ENCODE measurements at regions not wholly inside any gene's neighbourhood (a gene's known extent, or its start where the extent isn't known, plus 50 kb on each side); places are given as distances from the start of the nearest gene placed in this dataset.
A peak's percentile ranks its signal among the peaks of the same experiment; 100 is the strongest.

GRCh38 chr12:111209811-111210210 is 159.1 kb downstream of the PHETA1 start:
- ATAC-seq (no peak), DNase-seq (no peak)
- Mint-ChIP-seq H3K27ac (no peak overlapping the region), H3K36me3 (no peaks in the 10 kb centered on the region), H3K9me3 (peaks cover 0 to 1% (median 0%) of the 10 kb centered on the region in 9 donors), H3K27me3 (peaks cover 4 to 21% (median 13%) of the 10 kb centered on the region in 5 donors), H3K4me3 (no peak overlapping the region), H3K4me1 (no peaks in the 10 kb centered on the region)
- POLR2A ChIA-PET, result no interaction called here

- POLR2A ChIA-PET, result no interaction called here
- no peak for DNase-seq
- H3K27ac Mint-ChIP-seq, result peak overlapping the region in 1 of 10 donors; percentile 35
- H3K4me1 Mint-ChIP-seq, result no peaks in the 10 kb centered on the region
- H3K4me3 Mint-ChIP-seq, result no peak overlapping the region
- peaks cover 0 to 1% (median 0%) of the 10 kb centered on the region in 9 donors for H3K9me3 Mint-ChIP-seq
- ATAC-seq, result no peak
- H3K27me3 Mint-ChIP-seq, result peaks cover 4 to 21% (median 13%) of the 10 kb centered on the region in 5 donors
- no peaks in the 10 kb centered on the region for H3K36me3 Mint-ChIP-seq
Observed at GRCh38 chr12:111207761-111208160, 161.1 kb downstream of the PHETA1 start.

GRCh38 chr12:111204788-111205241 is 164.1 kb downstream of the PHETA1 start:
- DNase-seq (peak in 1 of 10 donors; percentile 21), ATAC-seq (no peak)
- peaks cover 0 to 23% (median 14%) of the 10 kb centered on the region in 5 donors for H3K27me3 Mint-ChIP-seq
- POLR2A ChIA-PET, result interaction anchor here (0.6 kb wide), 1 partner anchor 124 kb away, joined by 4 read pairs; no protein-coding TSS in a partner anchor
- H3K27ac Mint-ChIP-seq, result no peak overlapping the region
- peaks cover 0 to 11% (median 6%) of the 10 kb centered on the region in 4 donors for H3K4me1 Mint-ChIP-seq
- no peaks in the 10 kb centered on the region for H3K9me3 Mint-ChIP-seq
- no peaks in the 10 kb centered on the region for H3K36me3 Mint-ChIP-seq
- no peak overlapping the region for H3K4me3 Mint-ChIP-seq

GRCh38 chr12:111203969-111204368 is 164.9 kb downstream of the PHETA1 start:
- POLR2A ChIA-PET, result no interaction called here
- H3K27ac Mint-ChIP-seq, result no peak overlapping the region
- no peak overlapping the region for H3K4me3 Mint-ChIP-seq
- DNase-seq, result no peak
- H3K4me1 Mint-ChIP-seq, result peaks cover 0 to 11% (median 6%) of the 10 kb centered on the region in 4 donors
- no peaks in the 10 kb centered on the region for H3K36me3 Mint-ChIP-seq
- ATAC-seq, result no peak
- no peaks in the 10 kb centered on the region for H3K9me3 Mint-ChIP-seq
- H3K27me3 Mint-ChIP-seq, result peaks cover 0 to 26% (median 14%) of the 10 kb centered on the region in 5 donors

DNA sequence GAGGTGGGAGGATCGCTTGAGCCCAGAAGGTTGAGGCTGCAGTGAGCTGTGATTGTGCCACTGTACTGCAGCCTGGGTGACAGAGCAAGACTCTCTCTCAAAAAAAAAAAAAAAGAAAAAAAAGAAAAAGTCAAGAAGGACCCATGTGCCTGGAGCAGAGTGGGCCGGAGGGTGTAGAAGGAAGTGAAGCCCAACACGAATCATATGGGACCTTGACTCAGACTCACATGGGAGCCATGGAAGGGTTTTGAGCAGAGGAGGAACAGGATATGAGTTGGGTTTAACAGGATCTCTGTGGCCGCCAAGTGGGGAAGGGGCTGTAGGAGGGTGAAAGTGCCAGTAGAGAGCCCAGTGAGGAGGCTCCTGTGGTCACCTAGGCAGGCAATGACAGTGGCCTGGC is 165.4 kb downstream of the PHETA1 start:
- POLR2A ChIA-PET, result no interaction called here
- peaks cover 0 to 11% (median 6%) of the 10 kb centered on the region in 4 donors for H3K4me1 Mint-ChIP-seq
- no peaks in the 10 kb centered on the region for H3K9me3 Mint-ChIP-seq
- ATAC-seq (no peak), DNase-seq (no peak)
- no peak overlapping the region for H3K27ac Mint-ChIP-seq
- peaks cover 0 to 26% (median 14%) of the 10 kb centered on the region in 5 donors for H3K27me3 Mint-ChIP-seq
- no peaks in the 10 kb centered on the region for H3K36me3 Mint-ChIP-seq
- no peak overlapping the region for H3K4me3 Mint-ChIP-seq

DNA sequence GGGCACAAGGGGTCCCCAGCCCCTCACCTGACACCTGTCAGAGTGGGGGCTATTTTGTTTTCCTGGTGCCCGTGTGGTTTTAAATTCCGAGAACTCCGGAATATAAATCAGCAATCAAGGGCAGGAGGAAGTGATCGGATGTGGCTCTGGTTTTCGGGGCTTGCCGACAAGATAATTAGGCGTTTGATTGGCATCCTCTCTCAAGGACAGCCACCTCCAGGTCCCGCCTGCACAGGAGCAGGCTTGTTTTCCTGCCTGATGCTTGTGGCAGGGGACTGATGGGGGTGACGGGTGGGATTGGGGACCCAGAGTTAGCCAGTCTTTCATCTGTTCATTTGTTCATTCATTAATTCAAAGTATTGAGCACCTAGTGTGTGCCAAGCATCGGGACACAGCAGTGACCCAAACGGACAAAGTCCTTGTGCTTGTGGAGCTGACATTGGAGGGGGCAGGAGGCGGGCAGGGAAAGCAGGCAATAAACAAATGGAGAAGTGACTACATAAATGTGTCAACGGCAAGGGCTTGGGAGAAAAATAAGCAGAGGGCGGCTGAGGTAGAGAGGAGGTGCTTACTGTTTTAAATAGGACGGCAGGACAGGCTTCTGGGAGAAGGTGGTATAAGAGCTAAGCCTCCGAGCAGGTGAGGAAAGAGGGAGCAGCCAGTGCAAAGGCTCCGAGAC is 166.5 kb downstream of the PHETA1 start:
- H3K36me3 Mint-ChIP-seq, result no peaks in the 10 kb centered on the region
- peak overlapping the region in 1 of 10 donors; percentile 36 for H3K27ac Mint-ChIP-seq
- no peak overlapping the region for H3K4me3 Mint-ChIP-seq
- H3K4me1 Mint-ChIP-seq, result peaks cover 0 to 11% (median 6%) of the 10 kb centered on the region in 4 donors
- no peaks in the 10 kb centered on the region for H3K9me3 Mint-ChIP-seq
- no peak for DNase-seq
- POLR2A ChIA-PET, result no interaction called here
- no peak for ATAC-seq
- peaks cover 0 to 23% (median 14%) of the 10 kb centered on the region in 5 donors for H3K27me3 Mint-ChIP-seq

DNA sequence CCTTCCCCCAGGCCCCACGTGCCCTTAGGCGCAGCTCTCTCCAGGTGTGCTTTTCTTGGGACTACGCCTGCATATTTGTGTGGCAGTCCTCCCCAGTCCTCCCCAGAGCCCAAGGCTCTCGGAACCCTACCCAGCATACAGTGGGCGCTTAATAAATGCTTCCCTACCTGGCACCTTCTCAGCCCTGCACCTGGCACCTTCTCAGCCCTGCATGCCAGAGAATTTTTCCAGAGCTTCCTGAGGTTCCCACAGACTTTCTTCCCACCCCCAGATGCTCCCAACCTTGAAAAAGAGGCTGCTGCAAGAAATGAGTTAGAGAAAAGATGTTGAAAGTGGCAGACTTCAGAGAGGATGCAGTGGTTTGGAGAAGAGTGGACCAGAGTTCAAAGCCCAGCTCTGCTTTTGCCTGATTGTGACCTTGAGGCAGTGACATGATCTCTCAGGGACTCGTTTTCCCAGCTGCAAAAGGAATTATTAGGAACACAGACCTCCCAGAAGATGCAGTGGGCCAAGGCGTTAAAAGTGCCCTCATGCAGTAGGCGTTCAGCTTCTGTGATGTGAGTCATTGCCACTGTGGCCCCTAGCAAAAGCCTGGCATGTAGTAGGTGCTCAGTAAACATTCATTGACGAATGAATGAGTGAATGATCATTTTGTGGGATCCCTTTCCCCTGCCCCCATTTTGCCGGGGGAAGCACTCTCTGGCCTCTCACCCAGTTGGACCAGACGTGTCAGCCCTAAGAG is 167.2 kb downstream of the PHETA1 start:
- H3K4me1 Mint-ChIP-seq, result peaks cover 0 to 11% (median 6%) of the 10 kb centered on the region in 4 donors
- no peaks in the 10 kb centered on the region for H3K9me3 Mint-ChIP-seq
- no peak for ATAC-seq
- H3K4me3 Mint-ChIP-seq, result no peak overlapping the region
- H3K27ac Mint-ChIP-seq, result peak overlapping the region in 1 of 10 donors; percentile 30
- peaks cover 0 to 25% (median 14%) of the 10 kb centered on the region in 5 donors for H3K27me3 Mint-ChIP-seq
- DNase-seq, result no peak
- no peaks in the 10 kb centered on the region for H3K36me3 Mint-ChIP-seq
- POLR2A ChIA-PET, result no interaction called here

- Mint-ChIP-seq H3K9me3 (no peaks in the 10 kb centered on the region), H3K4me1 (peaks cover 2 to 11% (median 6%) of the 10 kb centered on the region in 4 donors), H3K36me3 (no peaks in the 10 kb centered on the region), H3K27ac (no peak overlapping the region), H3K27me3 (peaks cover 0 to 24% (median 14%) of the 10 kb centered on the region in 5 donors), H3K4me3 (no peak overlapping the region)
- ATAC-seq (no peak), DNase-seq (no peak)
- POLR2A ChIA-PET, result no interaction called here
Observed at GRCh38 chr12:111201036-111201435, 167.9 kb downstream of the PHETA1 start.

DNA sequence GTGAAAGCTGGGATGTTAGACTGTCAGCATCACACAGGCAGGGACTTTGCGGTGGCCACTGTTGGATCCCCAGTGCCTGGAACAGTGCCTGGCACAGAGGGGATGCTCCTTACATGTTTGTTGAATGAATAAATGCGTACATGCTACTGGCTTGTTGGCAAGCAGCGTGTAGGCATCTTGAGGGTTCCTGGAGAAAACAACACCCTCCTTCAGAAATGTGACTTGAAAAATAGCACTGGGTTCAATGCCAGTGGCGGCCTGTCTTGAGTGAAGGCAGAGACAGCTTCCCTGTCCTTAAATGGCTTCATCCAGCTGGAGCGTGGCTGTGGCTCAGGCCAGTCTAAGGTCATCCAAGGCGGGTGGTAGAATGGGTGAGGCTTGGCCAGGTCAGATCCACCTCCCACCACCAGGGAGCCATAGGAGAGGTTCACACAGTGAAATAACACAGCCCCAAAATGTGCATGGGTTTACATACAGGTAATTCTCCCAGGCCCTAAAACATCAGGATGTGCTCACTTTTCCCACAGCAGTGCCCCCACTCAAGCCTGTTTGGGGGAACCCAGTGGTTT is 171.4 kb downstream of the PHETA1 start:
- Mint-ChIP-seq H3K36me3 (no peaks in the 10 kb centered on the region), H3K9me3 (no peaks in the 10 kb centered on the region), H3K27me3 (peaks cover 0 to 25% (median 21%) of the 10 kb centered on the region in 5 donors), H3K4me1 (peaks cover 2 to 9% (median 4%) of the 10 kb centered on the region in 4 donors), H3K4me3 (no peak overlapping the region), H3K27ac (peak overlapping the region in 2 of 10 donors; percentile 15 to 49)
- POLR2A ChIA-PET, result no interaction called here
- DNase-seq, result no peak
- no peak for ATAC-seq

DNA sequence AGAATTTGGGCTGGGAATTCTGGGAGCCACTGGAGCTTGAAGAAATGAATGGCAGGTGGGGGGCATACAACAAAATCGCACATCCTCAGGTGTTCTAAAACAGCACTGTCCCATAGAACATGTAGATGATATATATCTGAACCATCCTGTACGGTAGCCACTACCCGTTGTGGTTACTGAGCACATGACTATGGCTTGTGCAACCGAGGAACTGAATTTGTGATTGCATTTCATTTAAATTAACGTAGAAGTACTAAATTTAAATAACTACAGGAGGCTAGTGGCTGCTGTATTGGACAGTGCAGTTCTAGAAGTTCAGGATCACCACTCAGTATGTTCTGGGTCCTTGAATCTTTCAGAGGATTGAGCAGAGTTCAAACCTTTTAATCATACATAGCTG is 172.4 kb downstream of the PHETA1 start:
- DNase-seq, result no peak
- POLR2A ChIA-PET, result no interaction called here
- H3K9me3 Mint-ChIP-seq, result no peaks in the 10 kb centered on the region
- peaks cover 0 to 2% (median 0%) of the 10 kb centered on the region in 4 donors for H3K4me1 Mint-ChIP-seq
- no peak for ATAC-seq
- H3K4me3 Mint-ChIP-seq, result no peak overlapping the region
- H3K27ac Mint-ChIP-seq, result no peak overlapping the region
- no peaks in the 10 kb centered on the region for H3K36me3 Mint-ChIP-seq
- H3K27me3 Mint-ChIP-seq, result peaks cover 0 to 21% (median 17%) of the 10 kb centered on the region in 5 donors

DNA sequence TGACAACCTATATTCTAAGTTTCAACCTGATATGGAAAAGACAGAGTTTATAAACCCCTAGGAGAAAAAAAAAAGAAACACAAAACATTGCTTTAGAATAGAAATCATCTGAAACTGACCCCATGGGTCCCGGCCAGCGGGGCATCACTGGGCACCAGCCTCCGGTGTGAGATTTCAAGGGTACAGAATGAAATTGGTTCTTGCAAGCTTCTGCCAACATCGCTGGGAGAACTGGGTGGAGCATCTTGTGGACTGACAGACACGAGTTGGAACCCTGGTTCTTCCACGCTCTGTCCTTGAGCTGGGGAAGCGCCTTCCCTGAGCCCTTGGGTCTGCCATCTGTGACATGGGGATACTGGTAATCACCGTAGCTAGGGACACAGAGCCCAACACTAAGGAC is 173.6 kb downstream of the PHETA1 start:
- H3K9me3 Mint-ChIP-seq, result peaks cover 0 to under 1% (median 0%) of the 10 kb centered on the region in 9 donors

DNA sequence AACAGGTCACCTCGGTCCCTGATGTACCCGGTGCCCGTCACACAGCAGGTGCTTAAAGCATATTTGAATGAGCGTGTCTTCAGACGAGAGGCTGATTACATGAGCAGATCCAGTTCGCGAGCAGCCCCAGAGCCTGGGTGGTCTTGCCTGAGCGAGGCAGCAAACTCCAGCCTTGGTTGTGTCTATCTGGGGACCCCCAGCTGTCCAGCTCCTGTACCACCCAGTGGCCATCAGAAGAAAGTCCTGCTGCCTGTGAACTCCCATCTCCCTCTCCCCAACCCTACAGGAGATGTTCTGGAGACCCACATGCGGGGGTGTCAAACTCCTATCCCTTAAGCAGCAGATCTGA is 174.2 kb downstream of the PHETA1 start:
- POLR2A ChIA-PET, result no interaction called here
- Mint-ChIP-seq H3K36me3 (no peaks in the 10 kb centered on the region), H3K27ac (peak overlapping the region in 1 of 10 donors; percentile 27), H3K9me3 (peaks cover 0 to 7% (median 0%) of the 10 kb centered on the region in 9 donors), H3K4me1 (peaks cover 0 to 2% (median 0%) of the 10 kb centered on the region in 4 donors), H3K4me3 (no peak overlapping the region), H3K27me3 (peaks cover 0 to 17% (median 8%) of the 10 kb centered on the region in 5 donors)
- DNase-seq, result no peak
- no peak for ATAC-seq

More for the DNA sequence above, 173.6 kb downstream of the PHETA1 start:
- Mint-ChIP-seq H3K4me3 (no peak overlapping the region), H3K27me3 (peaks cover 0 to 17% (median 8%) of the 10 kb centered on the region in 5 donors), H3K4me1 (peaks cover 0 to 2% (median 0%) of the 10 kb centered on the region in 4 donors), H3K36me3 (no peaks in the 10 kb centered on the region), H3K27ac (no peak overlapping the region)
- ATAC-seq, result no peak
- POLR2A ChIA-PET, result no interaction called here
- no peak for DNase-seq

All from naive thymus-derived CD8-positive, alpha-beta T cell (primary cell).